Effector memory CD8-positive, alpha-beta T cell (primary cell): ENCODE measurements at regions not wholly inside any gene's neighbourhood (a gene's known extent, or its start where the extent isn't known, plus 50 kb on each side); places are given as distances from the start of the nearest gene placed in this dataset.
"Not testable (repeated sequence)": the region's sequence is repeated elsewhere in the genome, so short reads cannot be mapped to it uniquely, and the experiment has no call there.

ENCODE experiments used
- ATAC-seq: fragments of 150-1000 bp; cut with Tn5 transposase; replicated peaks from 2 replicates; pipeline ENCODE4 v1.10.0; 2021; ENCODE audit warnings: mild to moderate bottlenecking, moderate library complexity
- DNase-seq, 3 experiments: peaks; one replicate each; pipeline ENCODE4 v3.0.0; 2021
- H3K27ac Mint-ChIP-seq, 2 donors: one replicate each; pipeline ENCODE4 v1.8.0; 2022; ENCODE audit warnings: mild to moderate bottlenecking in 2 of 2, mixed read lengths in 2 of 2, moderate library complexity in 2 of 2
- H3K27me3 Mint-ChIP-seq, 2 donors: one replicate each; pipeline ENCODE4 v1.8.0; 2022; ENCODE audit warnings: mixed read lengths in 2 of 2
- H3K36me3 Mint-ChIP-seq: one replicate; pipeline ENCODE4 v1.8.0; 2022; ENCODE audit warnings: mild to moderate bottlenecking, moderate library complexity, mixed read lengths; ENCODE audit not compliant: insufficient read depth
- H3K4me1 Mint-ChIP-seq, 2 donors: one replicate each; pipeline ENCODE4 v1.8.0; 2022; ENCODE audit warnings: low read depth in 2 of 2, mixed read lengths in 2 of 2
- H3K4me3 Mint-ChIP-seq, 2 donors: one replicate each; pipeline ENCODE4 v1.8.0; 2022; ENCODE audit warnings: mild to moderate bottlenecking in 2 of 2, mixed read lengths in 2 of 2, moderate library complexity in 2 of 2
- H3K9me3 Mint-ChIP-seq, 2 donors: one replicate each; pipeline ENCODE4 v1.8.0; 2022; ENCODE audit warnings: mixed read lengths in 2 of 2

- no peak for DNase-seq
- no peak overlapping the region for H3K27ac Mint-ChIP-seq
- no peak overlapping the region for H3K4me3 Mint-ChIP-seq
- H3K9me3 Mint-ChIP-seq, result no peaks in the 10 kb centered on the region
- peaks cover 0 to 7% of the 10 kb centered on the region in 2 donors for H3K27me3 Mint-ChIP-seq
- no peak for ATAC-seq
- H3K36me3 Mint-ChIP-seq, result no peaks in the 10 kb centered on the region
- no peaks in the 10 kb centered on the region for H3K4me1 Mint-ChIP-seq
These were observed 433.2 kb downstream of the CD83 start for GRCh38 chr6:14550822-14551221.

- not testable (repeated sequence) for H3K4me1 Mint-ChIP-seq, H3K27ac Mint-ChIP-seq, H3K9me3 Mint-ChIP-seq, H3K27me3 Mint-ChIP-seq, H3K36me3 Mint-ChIP-seq, DNase-seq, ATAC-seq, H3K4me3 Mint-ChIP-seq
These were observed 434.0 kb downstream of the CD83 start for GRCh38 chr6:14551601-14552000.

DNA sequence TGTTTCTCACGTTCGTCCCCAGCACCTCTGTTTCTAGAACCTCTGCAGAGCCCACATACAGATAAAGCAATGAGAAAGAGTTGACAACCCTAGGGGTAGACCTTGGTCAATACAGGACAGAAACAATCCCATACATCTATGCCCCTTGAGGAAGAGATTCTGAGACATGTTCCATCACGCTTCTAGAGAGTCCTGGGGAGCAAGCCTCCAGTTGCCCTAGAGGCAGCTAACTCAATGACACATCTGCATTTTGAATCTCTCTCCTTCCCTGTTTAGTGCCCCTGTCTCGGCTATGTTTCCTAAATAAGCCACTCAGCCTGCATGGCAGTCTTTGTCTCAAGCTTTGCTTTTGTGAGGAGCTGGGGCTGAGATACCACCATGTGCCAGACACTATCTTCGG, 435.3 kb downstream of the CD83 start:
- no peaks in the 10 kb centered on the region for H3K9me3 Mint-ChIP-seq
- no peak overlapping the region for H3K27ac Mint-ChIP-seq
- no peaks in the 10 kb centered on the region for H3K36me3 Mint-ChIP-seq
- DNase-seq (no peak), ATAC-seq (no peak)
- no peaks in the 10 kb centered on the region for H3K4me1 Mint-ChIP-seq
- peaks cover 5 to 7% of the 10 kb centered on the region in 2 donors for H3K27me3 Mint-ChIP-seq
- no peak overlapping the region for H3K4me3 Mint-ChIP-seq

DNA sequence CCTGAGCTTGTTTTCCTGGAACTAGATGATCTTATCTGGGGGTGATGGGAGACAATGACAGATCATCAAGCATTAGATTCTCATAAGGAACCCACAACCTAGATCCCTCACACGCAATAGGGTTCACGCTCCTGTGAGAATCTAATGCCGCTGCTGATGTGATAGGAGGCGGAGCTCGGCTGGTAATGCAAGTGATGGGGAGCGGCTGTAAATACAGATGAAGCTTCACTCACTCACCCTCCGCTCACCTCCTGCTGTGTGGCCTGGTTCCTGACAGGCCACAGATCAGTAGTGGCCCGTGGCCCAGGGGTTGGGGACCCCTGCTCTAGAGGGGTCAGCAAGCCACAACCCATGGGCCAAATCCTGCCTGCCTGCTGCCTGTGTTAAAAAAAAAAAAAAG, 435.9 kb downstream of the CD83 start:
- no peaks in the 10 kb centered on the region for H3K9me3 Mint-ChIP-seq
- H3K27ac Mint-ChIP-seq, result no peak overlapping the region
- H3K4me3 Mint-ChIP-seq, result no peak overlapping the region
- no peak for DNase-seq
- H3K27me3 Mint-ChIP-seq, result peaks cover 5 to 7% of the 10 kb centered on the region in 2 donors
- no peaks in the 10 kb centered on the region for H3K36me3 Mint-ChIP-seq
- no peaks in the 10 kb centered on the region for H3K4me1 Mint-ChIP-seq
- ATAC-seq, result no peak

GRCh38 chr6:14555804-14556203, 438.2 kb downstream of the CD83 start:
- peaks cover 5 to 19% of the 10 kb centered on the region in 2 donors for H3K27me3 Mint-ChIP-seq
- H3K36me3 Mint-ChIP-seq, result no peaks in the 10 kb centered on the region
- no peak overlapping the region for H3K4me3 Mint-ChIP-seq
- no peaks in the 10 kb centered on the region for H3K4me1 Mint-ChIP-seq
- peaks cover 0 to under 1% of the 10 kb centered on the region in 2 donors for H3K9me3 Mint-ChIP-seq
- H3K27ac Mint-ChIP-seq, result no peak overlapping the region
- no peak for DNase-seq
- no peak for ATAC-seq

DNA sequence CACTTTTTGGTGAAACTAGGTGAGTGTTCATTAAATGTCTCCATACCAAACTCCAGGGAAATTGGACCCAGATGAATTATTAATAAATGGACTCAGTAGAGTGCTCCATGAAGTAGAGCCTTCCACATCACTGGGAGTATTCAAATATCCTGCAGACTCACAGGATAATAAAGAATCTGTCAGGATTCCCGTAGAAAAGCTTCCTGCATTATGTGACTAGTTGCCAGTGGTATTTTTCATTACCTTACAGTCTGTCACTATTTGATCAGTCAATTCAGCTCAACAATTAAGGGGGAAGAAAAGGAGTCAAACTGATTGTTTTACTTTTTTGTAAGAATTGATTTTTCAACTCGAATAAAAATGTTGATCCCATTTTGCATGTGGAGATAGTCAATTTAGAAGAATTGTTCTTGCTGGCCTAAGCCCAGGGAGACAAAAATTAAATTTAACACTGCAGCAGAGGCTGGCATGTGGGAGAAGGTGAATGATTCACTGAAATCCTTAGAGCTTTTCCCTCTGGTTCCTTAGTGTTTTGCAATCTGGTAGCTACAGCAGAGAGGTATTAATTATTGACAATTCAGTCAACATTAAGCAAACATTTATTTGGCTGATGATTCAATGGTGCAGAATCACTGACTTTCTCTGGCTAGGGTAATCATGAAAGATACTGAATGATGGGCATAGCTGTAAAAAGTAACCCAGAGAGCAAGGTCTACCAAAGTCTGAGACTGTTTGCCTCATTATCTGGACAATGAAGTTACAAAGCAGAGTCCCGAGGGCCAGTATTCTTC, 442.4 kb downstream of the CD83 start:
- Mint-ChIP-seq H3K9me3 (peaks cover 0 to 7% of the 10 kb centered on the region in 2 donors), H3K27ac (no peak overlapping the region), H3K4me1 (no peaks in the 10 kb centered on the region), H3K36me3 (no peaks in the 10 kb centered on the region), H3K4me3 (no peak overlapping the region), H3K27me3 (peaks cover 5 to 19% of the 10 kb centered on the region in 2 donors)
- ATAC-seq (no peak), DNase-seq (no peak)

GRCh38 chr6:14561563-14561962, 444.0 kb downstream of the CD83 start:
- not testable (repeated sequence) for H3K36me3 Mint-ChIP-seq, H3K4me1 Mint-ChIP-seq, H3K4me3 Mint-ChIP-seq, H3K9me3 Mint-ChIP-seq, ATAC-seq, H3K27ac Mint-ChIP-seq, DNase-seq
- H3K27me3 Mint-ChIP-seq, result peaks cover 5 to 19% of the 10 kb centered on the region in 2 donors

- Mint-ChIP-seq H3K27me3 (peaks cover 0 to 20% of the 10 kb centered on the region in 2 donors), H3K4me3 (no peak overlapping the region), H3K36me3 (no peaks in the 10 kb centered on the region), H3K9me3 (no peaks in the 10 kb centered on the region), H3K27ac (no peak overlapping the region), H3K4me1 (peaks cover 0 to 2% of the 10 kb centered on the region in 2 donors)
- DNase-seq (no peak), ATAC-seq (no peak)
These were observed 450.3 kb downstream of the CD83 start for GRCh38 chr6:14567842-14568241.

- H3K4me3 Mint-ChIP-seq, result no peak overlapping the region
- DNase-seq (no peak), ATAC-seq (no peak)
- H3K27me3 Mint-ChIP-seq, result peaks cover 0 to 20% of the 10 kb centered on the region in 2 donors
- H3K36me3 Mint-ChIP-seq, result no peaks in the 10 kb centered on the region
- peaks cover 0 to 2% of the 10 kb centered on the region in 2 donors for H3K4me1 Mint-ChIP-seq
- H3K9me3 Mint-ChIP-seq, result no peaks in the 10 kb centered on the region
- no peak overlapping the region for H3K27ac Mint-ChIP-seq
These were observed 451.8 kb downstream of the CD83 start for GRCh38 chr6:14569394-14569793.

DNA sequence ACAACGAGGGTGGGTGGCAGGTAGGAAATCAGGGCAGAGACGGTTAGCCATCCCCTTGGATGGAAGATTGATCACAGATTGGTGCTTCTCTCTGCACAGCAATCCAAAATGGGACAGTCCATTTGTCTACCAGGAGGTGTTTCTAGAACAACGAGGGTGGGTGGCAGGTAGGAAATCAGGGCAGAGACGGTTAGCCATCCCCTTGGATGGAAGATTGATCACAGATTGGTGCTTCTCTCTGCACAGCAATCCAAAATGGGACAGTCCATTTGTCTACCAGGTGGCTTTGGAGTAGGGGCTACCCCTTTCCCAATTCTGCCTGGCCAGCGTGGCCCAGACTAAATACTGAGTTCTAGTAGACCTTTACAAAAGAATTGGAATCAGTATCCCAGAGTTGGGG, 452.3 kb downstream of the CD83 start:
- H3K4me3 Mint-ChIP-seq, H3K9me3 Mint-ChIP-seq: not testable (repeated sequence)

GRCh38 chr6:14571001-14571400, 453.4 kb downstream of the CD83 start:
- Mint-ChIP-seq H3K4me1 (peaks cover 0 to 2% of the 10 kb centered on the region in 2 donors), H3K9me3 (no peaks in the 10 kb centered on the region), H3K4me3 (no peak overlapping the region), H3K27ac (no peak overlapping the region), H3K36me3 (no peaks in the 10 kb centered on the region), H3K27me3 (peaks cover 0 to 20% of the 10 kb centered on the region in 2 donors)
- ATAC-seq (no peak), DNase-seq (no peak)

More for the DNA sequence above, 452.3 kb downstream of the CD83 start:
- H3K4me1 Mint-ChIP-seq, H3K27ac Mint-ChIP-seq, DNase-seq, H3K36me3 Mint-ChIP-seq, ATAC-seq: not testable (repeated sequence)
- H3K27me3 Mint-ChIP-seq, result peaks cover 0 to 20% of the 10 kb centered on the region in 2 donors

DNA sequence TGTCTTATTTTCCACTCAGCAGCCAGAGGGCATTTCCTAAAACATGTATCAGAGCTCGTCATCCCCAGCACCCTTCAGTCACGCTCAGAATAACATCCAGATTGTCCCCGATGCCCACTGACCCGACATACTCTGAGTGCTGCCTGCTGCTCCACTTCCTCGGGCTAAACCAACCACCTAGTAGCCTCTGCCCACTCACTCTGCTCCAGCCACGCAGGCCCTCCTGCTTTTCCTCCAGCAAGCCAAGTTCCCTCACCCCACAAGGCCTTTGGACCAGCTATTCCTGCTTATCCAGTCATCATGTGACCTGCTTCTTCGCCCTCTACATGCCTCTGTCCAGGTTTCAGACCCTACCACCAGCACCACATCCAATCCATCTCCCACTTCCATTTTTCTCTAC, 454.2 kb downstream of the CD83 start:
- H3K4me1 Mint-ChIP-seq, result peaks cover 0 to 2% of the 10 kb centered on the region in 2 donors
- no peak for ATAC-seq
- H3K36me3 Mint-ChIP-seq, result no peaks in the 10 kb centered on the region
- H3K27me3 Mint-ChIP-seq, result peaks cover 0 to 20% of the 10 kb centered on the region in 2 donors
- H3K9me3 Mint-ChIP-seq, result no peaks in the 10 kb centered on the region
- H3K27ac Mint-ChIP-seq, result no peak overlapping the region
- H3K4me3 Mint-ChIP-seq, result no peak overlapping the region
- no peak for DNase-seq

GRCh38 chr6:14573267-14573666, 455.7 kb downstream of the CD83 start:
- H3K4me1 Mint-ChIP-seq, result peaks cover 0 to 2% of the 10 kb centered on the region in 2 donors
- no peak overlapping the region for H3K27ac Mint-ChIP-seq
- DNase-seq, result no peak
- H3K27me3 Mint-ChIP-seq, result peaks cover 0 to 20% of the 10 kb centered on the region in 2 donors
- no peak for ATAC-seq
- H3K4me3 Mint-ChIP-seq, result no peak overlapping the region
- H3K9me3 Mint-ChIP-seq, result no peaks in the 10 kb centered on the region
- no peaks in the 10 kb centered on the region for H3K36me3 Mint-ChIP-seq

GRCh38 chr6:14573703-14574290, 456.2 kb downstream of the CD83 start:
- Mint-ChIP-seq H3K4me1 (peaks cover 0 to 2% of the 10 kb centered on the region in 2 donors), H3K9me3 (no peaks in the 10 kb centered on the region), H3K36me3 (no peaks in the 10 kb centered on the region), H3K27me3 (peaks cover 0 to 20% of the 10 kb centered on the region in 2 donors), H3K27ac (no peak overlapping the region), H3K4me3 (no peak overlapping the region)
- DNase-seq (no peak), ATAC-seq (no peak)
